HG02623 (cell line): ENCODE measurements at regions not wholly inside any gene's neighbourhood (a gene's known extent, or its start where the extent isn't known, plus 50 kb on each side); places are given as distances from the start of the nearest gene placed in this dataset.
"Not testable (repeated sequence)": the region's sequence is repeated elsewhere in the genome, so short reads cannot be mapped to it uniquely, and the experiment has no call there.

ENCODE experiments used
- ATAC-seq: cut with Tn5 transposase; IDR thresholded peaks from one replicate; pipeline ENCODE4 v1.9.1; 2021; ENCODE audit warnings: moderate library complexity; ENCODE audit not compliant: unreplicated experiment

DNA sequence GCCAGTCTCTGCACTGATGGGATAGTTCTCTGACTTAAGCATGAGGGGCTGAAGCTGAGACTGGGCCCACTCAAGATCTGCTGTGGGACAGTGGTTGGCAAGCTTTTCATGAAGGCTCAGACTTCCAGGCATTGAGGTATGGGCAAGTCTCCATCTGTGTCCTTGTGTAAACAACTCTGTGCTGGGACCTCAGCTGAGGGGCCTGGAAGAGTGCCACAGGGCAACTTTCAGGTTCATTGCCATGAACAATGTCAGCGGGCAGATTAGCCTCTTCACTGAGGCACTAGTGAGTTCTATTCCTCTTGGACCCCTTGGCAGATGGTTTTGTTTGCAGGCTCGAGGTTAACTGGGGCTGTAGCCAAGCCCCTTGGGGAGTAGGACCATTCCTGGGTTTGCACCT is 127.1 kb downstream of the MRPS30 start:
- ATAC-seq: no peak

DNA sequence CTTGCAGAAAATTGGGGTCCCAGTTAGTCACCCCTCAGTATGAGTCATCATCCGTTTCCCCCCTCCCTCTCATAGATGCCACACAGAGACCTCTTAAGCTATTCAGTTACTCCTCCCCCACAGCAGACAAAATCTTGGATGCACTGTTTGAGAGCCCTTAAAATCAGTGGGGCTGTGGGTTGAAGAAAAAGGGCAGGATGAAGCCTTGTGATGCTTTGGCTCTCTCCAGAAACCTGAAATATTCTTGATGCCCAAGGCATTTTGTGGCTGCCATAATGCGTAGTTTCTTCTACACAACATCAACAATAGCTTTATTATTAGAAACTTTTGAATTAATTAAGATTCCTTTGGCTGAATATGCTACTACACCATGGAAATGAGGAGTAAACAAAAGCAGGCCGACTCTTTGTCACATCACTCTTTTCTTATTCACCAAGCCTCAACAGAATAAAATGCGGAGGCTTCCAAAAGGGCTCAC is 133.8 kb downstream of the MRPS30 start:
- ATAC-seq: no peak

- no peak for ATAC-seq
Observed at GRCh38 chr5:44943647-44944046, 134.9 kb downstream of the MRPS30 start.

DNA sequence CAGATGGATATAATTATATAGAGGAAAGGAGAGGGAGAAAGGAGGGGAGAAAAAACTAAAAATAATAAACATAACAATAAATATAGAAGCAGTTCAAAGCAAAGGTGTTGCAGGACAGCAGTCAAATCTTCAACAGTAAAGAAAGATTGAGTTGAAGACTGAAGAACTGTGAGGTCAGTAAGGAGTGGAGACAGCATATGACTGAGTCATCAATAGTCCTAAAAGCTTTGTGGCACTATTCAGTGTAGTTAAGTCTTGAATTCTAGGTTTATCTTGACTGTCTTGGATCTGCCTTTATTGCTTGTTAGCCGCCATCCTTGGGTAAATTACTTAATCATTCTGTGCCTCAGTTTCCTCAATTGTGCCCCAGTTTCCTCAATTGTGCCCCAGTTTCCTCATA is 137.0 kb downstream of the MRPS30 start:
- ATAC-seq: no peak

- no peak for ATAC-seq
Observed at GRCh38 chr5:44949687-44950086, 140.9 kb downstream of the MRPS30 start.

- no peak for ATAC-seq
Observed at GRCh38 chr5:44951371-44951770, 142.6 kb downstream of the MRPS30 start.

- peak; percentile 84 for ATAC-seq
Observed at GRCh38 chr5:44952376-44952775, 143.6 kb downstream of the MRPS30 start.

DNA sequence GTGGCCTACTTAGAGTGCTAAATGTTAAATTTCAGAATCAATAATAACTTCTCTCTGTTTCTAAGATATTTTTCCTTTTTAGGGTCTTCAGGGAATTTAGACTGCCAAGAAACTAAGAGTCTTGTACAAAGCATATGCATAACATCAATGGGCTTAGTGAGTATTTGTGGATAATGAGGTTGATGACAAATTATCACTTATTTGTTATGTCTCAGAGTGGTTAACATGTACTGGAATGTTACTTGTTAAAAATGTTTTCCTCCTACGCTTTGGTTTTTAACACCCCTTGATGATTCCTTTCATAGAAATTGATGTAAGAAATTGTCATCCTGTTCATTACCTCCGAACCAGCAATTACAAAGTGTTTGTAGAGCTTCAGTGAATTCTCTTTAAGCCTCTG is 144.3 kb downstream of the MRPS30 start:
- ATAC-seq: no peak

DNA sequence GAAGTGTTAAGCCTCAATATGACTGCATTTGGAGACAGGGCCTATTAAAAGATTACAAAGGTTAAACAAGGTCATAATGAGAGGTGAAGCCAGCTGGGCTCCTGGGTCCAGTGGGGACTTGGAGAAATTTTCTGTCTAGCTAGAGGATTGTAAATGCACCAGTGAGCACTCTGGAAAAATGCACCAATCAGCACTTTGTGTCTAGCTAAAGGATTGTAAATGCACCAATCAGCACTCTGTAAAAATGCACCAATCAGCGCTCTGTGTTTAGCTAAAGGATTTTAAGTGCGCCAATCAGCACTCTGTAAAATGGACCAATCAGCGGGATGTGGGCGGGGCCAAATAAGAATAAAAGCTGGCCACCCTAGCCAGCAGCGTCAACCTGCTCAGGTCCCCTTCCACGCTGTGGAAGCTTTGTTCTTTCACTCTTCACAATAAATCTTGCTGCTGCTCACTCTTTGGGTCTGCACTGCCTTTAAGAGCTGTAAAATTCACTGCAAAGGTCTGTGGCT is 150.3 kb downstream of the MRPS30 start:
- ATAC-seq: not testable (repeated sequence)

DNA sequence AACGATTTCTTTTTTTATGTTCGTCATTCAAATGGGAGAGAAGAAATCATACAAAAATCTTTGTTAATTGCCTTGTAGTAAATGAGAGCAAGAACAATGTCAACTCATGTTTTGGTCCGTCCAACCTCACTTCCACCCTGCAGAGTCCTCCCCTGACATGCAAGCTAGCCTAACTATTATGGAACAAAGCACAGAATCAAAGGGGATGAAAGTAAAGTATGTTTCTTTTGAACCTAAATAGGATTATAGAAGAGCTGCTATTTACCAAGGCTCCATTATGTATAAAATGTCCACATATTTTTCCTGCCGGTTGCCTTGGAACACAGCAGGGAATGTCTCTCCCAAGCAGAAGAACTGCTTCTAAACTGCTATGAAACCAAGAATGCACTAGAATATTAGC is 161.1 kb downstream of the MRPS30 start:
- ATAC-seq: no peak

DNA sequence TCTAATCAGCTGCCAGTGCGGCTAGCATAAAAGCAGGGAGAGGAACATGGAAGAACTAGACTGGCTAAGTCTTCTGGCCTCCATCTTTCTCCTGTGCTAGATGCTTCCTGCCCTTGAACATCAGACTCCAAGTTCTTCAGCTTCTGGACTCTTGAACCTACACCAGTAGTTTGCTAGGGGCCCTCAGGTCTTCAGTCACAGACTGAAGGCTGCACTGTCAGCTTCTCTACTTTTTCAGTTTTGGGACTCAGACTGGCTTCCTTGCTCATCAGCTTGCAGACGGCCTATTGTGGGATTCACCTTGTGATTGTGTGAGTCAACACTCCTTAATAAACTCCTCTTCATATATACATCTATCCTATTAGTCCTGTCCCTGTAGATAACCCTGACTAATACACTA is 162.2 kb downstream of the MRPS30 start:
- ATAC-seq: not testable (repeated sequence)

DNA sequence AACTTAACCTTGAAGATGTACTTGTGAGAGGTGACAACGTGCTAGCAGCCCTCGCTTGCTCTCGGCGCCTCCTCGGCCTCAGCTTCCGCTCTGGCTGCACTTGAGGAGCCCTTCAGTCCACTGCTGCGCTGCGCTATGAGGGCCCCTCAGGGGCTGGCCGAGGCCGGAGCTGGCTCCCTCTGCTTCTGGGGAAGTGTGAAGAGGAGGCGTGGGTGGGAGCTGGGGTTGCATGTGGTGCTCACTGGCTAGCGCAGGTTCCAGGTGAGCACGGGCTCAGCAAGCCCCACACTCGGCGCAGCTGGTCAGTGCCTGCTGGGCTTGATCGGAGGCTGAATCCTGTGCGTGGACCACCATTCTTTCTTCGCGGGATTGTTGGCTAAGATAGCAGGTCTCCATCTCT is 166.1 kb downstream of the MRPS30 start:
- ATAC-seq: no peak

DNA sequence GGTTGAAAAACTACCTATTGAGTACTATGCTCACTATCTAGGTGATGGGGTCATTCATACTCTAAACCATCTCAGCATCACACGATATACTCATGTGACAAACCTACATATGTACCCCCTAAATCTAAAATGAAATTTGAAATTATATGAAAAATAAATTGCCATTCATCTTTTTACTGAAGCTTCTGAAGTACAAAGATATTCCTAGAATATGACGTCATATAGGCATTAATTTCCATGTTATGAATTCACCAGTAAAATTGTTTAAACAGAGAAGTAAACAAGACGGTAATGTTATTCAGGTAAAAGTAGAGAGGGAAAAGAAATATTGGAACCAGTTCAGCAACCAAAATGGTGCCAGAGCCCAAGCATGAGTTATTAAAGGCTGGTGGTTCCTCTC is 173.0 kb downstream of the MRPS30 start:
- ATAC-seq: no peak

- ATAC-seq: no peak
Observed at GRCh38 chr5:44983006-44983405, 174.3 kb downstream of the MRPS30 start.

- no peak for ATAC-seq
Observed at GRCh38 chr5:44987026-44987425, 178.3 kb downstream of the MRPS30 start.

- ATAC-seq: no peak
Observed at GRCh38 chr5:44991693-44992092, 182.9 kb downstream of the MRPS30 start.

DNA sequence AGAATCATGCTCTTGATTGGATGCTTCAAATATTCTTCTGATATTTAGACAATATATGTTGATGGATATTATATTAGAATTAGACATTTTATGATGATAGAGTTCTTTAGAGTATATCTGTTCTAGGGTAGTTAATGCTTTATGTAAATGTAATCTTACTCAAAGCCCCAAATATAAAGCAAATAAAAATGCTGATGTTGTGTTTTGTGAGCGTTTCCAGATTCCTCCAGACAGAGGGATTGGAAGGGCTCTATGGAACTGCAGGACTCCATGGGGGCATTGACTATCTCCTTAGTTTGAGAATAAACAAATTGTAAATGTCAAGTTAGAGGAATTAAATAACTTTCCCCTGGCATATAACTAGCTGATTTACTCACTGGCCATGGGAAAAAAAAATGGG is 184.5 kb downstream of the MRPS30 start:
- no peak for ATAC-seq

DNA sequence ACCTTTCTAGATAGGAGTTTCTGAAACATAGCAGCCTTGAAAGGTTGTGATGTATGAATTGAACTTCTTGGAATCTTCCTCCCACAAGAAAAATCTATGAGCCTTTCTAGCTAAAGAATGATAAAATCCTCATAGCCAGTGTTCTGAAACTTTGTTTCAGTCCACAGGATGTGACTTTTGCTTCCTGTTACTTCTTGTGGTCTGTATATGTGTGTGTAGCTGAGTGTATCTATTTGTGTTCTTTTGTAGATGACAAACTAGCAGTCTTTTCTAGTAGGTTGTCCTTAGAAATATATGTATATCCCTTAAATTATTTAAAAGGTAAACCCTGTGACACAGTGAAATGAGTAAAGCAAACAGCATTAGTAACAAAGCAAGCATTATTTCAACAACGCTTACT is 188.8 kb downstream of the MRPS30 start:
- no peak for ATAC-seq

DNA sequence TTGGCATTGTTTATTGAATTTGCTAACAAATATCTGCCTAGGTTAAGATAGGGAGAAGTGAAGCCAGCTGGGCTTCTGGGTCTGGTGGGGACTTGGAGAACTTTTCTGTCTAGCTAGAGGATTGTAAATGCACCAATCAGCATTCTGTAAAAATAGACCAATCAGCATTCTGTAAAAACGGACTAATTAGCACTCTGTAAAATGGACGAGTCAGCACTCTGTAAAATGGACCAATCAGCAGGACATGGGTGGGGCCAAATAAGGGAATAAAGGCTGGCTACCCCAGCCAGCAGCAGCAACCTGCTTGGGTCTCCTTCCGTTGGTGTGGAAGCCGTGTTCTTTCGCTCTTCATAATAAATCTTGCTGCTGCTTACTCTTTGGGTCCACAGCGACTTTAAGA is 198.4 kb downstream of the MRPS30 start:
- ATAC-seq: not testable (repeated sequence)

DNA sequence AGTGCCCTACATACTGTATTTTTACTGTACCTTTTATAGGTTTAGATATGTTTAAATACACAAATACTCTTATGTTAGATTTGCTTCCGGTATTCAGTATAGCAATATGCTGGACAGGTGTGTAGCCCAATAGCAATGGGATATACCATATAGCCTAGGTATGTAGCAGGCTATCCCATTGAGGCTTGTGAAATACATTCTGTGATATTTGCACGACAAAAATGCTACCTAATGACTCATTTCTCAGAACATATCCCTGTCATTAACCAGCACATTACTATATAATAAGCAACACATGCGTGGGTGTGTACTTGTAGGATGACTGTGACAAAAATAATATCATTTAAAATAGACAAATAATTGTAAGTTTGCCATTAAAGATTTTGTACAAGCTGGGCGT is 208.8 kb downstream of the MRPS30 start:
- ATAC-seq: no peak

- no peak for ATAC-seq
Observed at GRCh38 chr5:45029553-45029952, 220.8 kb downstream of the MRPS30 start.

- ATAC-seq: no peak
Observed at GRCh38 chr5:45035991-45036390, 227.2 kb downstream of the MRPS30 start.

- ATAC-seq: no peak
Observed at GRCh38 chr5:45037927-45038326, 229.2 kb downstream of the MRPS30 start.
